DND-41 (cell line): ENCODE measurements at regions not wholly inside any gene's neighbourhood (a gene's known extent, or its start where the extent isn't known, plus 50 kb on each side); places are given as distances from the start of the nearest gene placed in this dataset.

Experiments used
- EZH2 ChIP-seq: IDR thresholded peaks from 3 replicates; pipeline ENCODE4 v1.6.1; 2012; ENCODE audit warnings: borderline replicate concordance, low read depth, mild to moderate bottlenecking, moderate library complexity, low read length, inconsistent platforms; ENCODE audit not compliant: severe bottlenecking
- TF ChIP-seq, protein P1 (sequence below): IDR thresholded peaks from 2 replicates; pipeline ENCODE4 v1.5.1; 2012; ENCODE audit warnings: borderline replicate concordance, low read length, moderate library complexity, mild to moderate bottlenecking; ENCODE audit not compliant: poor library complexity, severe bottlenecking; ENCODE audit errors: extremely low read depth

DNA sequence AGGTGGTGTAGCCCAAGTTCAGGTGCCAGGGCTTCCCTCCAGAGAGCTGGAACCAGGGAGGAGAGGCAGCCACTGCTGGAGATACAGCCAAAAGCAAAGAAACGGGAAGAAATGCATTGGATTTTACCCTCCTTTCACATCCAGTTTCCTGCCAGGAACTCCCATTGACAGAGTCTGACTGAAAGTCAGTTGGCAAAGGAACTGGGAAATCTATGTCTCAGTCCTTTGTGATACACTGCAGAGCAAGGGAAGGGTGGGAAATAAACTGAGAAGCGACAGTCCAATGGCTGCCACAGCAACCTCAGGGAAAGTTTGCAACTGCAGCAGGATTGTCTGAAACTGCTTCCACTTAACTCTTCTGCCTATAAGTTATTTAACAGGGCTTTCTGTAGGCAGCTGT lies 142.6 kb downstream of the SATB1 start:
- TF ChIP-seq, protein P1, sequence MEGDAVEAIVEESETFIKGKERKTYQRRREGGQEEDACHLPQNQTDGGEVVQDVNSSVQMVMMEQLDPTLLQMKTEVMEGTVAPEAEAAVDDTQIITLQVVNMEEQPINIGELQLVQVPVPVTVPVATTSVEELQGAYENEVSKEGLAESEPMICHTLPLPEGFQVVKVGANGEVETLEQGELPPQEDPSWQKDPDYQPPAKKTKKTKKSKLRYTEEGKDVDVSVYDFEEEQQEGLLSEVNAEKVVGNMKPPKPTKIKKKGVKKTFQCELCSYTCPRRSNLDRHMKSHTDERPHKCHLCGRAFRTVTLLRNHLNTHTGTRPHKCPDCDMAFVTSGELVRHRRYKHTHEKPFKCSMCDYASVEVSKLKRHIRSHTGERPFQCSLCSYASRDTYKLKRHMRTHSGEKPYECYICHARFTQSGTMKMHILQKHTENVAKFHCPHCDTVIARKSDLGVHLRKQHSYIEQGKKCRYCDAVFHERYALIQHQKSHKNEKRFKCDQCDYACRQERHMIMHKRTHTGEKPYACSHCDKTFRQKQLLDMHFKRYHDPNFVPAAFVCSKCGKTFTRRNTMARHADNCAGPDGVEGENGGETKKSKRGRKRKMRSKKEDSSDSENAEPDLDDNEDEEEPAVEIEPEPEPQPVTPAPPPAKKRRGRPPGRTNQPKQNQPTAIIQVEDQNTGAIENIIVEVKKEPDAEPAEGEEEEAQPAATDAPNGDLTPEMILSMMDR = no peak
- no peak for TF ChIP-seq EZH2
